Progenitor cell of endocrine pancreas (in vitro differentiated cells): ENCODE measurements at regions not wholly inside any gene's neighbourhood (a gene's known extent, or its start where the extent isn't known, plus 50 kb on each side); places are given as distances from the start of the nearest gene placed in this dataset.

Source experiments
- DNase-seq: peaks from one replicate; pipeline ENCODE4 v3.0.0; 2021; ENCODE audit warnings: low spot score; ENCODE audit not compliant: unreplicated experiment
- H3K27ac Mint-ChIP-seq: 2 replicates; pipeline ENCODE4 v1.8.0; 2021; ENCODE audit warnings: mild to moderate bottlenecking, moderate library complexity, mixed read lengths
- H3K27me3 Mint-ChIP-seq: 2 replicates; pipeline ENCODE4 v1.8.0; 2021; ENCODE audit warnings: mixed read lengths
- H3K36me3 Mint-ChIP-seq: 2 replicates; pipeline ENCODE4 v1.8.0; 2022; ENCODE audit warnings: mixed read lengths; ENCODE audit not compliant: insufficient read depth
- H3K4me1 Mint-ChIP-seq: 2 replicates; pipeline ENCODE4 v1.8.0; 2021; ENCODE audit warnings: low read depth, mixed read lengths
- H3K4me3 Mint-ChIP-seq: 2 replicates; pipeline ENCODE4 v1.8.0; 2021; ENCODE audit warnings: low read depth, mild to moderate bottlenecking, moderate library complexity, mixed read lengths
- H3K9me3 Mint-ChIP-seq: 2 replicates; pipeline ENCODE4 v1.8.0; 2021; ENCODE audit warnings: low read depth, mixed read lengths
- TF ChIP-seq, protein P1 (sequence below): fragments of 200-600 bp; sonication (generic); IDR thresholded peaks from one replicate; pipeline ENCODE4 v1.5.0; 2021; ENCODE audit warnings: antibody characterized with exemption, mild to moderate bottlenecking; ENCODE audit not compliant: unreplicated experiment

DNA sequence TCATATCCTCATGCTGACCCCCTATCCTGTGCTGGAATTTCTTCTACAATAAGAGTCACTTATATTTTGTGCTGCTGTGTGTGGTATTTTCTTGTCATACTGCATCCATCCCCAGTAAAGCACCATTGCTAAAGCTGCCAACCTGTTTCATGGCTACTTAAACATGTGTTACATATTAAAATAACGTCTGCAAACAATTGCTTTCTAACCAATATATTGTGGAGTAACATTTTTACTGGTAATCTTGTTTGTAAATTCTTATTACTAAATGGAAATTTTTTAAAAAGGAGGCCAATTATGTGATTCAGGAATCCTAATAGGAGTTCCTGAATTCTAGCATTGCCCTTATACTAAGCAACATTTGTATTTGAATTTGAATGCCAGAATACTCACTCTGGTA lies 160.3 kb upstream of the VEGFC start:
- no peak for DNase-seq
- H3K27ac Mint-ChIP-seq, result no peak overlapping the region
- TF ChIP-seq, protein P1, sequence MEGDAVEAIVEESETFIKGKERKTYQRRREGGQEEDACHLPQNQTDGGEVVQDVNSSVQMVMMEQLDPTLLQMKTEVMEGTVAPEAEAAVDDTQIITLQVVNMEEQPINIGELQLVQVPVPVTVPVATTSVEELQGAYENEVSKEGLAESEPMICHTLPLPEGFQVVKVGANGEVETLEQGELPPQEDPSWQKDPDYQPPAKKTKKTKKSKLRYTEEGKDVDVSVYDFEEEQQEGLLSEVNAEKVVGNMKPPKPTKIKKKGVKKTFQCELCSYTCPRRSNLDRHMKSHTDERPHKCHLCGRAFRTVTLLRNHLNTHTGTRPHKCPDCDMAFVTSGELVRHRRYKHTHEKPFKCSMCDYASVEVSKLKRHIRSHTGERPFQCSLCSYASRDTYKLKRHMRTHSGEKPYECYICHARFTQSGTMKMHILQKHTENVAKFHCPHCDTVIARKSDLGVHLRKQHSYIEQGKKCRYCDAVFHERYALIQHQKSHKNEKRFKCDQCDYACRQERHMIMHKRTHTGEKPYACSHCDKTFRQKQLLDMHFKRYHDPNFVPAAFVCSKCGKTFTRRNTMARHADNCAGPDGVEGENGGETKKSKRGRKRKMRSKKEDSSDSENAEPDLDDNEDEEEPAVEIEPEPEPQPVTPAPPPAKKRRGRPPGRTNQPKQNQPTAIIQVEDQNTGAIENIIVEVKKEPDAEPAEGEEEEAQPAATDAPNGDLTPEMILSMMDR, result no peak
- H3K36me3 Mint-ChIP-seq, result peaks cover 3% of the 10 kb centered on the region
- no peaks in the 10 kb centered on the region for H3K27me3 Mint-ChIP-seq
- H3K4me1 Mint-ChIP-seq, result peaks cover 19% of the 10 kb centered on the region
- no peak overlapping the region for H3K4me3 Mint-ChIP-seq
- peaks cover 18% of the 10 kb centered on the region for H3K9me3 Mint-ChIP-seq

DNA sequence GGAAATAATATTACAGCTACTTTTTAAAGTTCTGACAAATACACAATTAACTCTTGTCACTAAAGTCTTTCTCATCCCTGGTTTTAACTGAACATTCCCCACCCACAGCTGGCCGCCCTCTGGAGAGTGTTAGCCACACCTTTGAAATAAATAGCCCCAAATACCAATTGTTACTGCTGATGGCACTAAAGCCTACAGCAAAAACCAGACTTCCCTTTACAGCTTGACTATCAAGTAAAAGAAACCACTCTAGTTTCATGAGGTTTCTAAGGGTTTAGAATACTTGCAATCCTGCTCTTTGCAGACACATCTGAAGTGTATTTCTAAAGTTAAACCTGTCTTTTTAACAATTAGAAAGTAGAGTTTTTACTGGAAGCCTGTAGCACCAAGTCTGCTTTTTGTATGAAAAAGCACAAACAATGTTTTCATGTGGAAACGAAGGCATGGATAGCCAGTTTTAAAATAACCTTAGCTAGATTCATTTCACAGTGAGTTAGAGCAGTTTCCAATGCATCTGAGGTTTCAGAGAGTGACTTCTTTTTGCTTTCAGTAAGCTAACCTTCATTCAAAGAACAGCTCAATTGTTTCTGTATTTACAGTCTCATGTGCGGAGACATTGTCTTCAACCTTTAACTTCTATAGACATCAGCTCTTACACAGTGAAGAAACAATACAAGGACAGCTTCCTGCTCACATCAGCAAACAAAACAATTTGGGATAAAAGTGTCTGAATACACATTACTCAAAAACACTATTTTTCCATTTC lies 164.8 kb upstream of the VEGFC start:
- H3K9me3 Mint-ChIP-seq, result peaks cover 18% of the 10 kb centered on the region
- peaks cover 3% of the 10 kb centered on the region for H3K36me3 Mint-ChIP-seq
- TF ChIP-seq, protein P1, result no peak
- DNase-seq, result no peak
- no peak overlapping the region for H3K4me3 Mint-ChIP-seq
- H3K27me3 Mint-ChIP-seq, result no peaks in the 10 kb centered on the region
- H3K4me1 Mint-ChIP-seq, result no peaks in the 10 kb centered on the region
- H3K27ac Mint-ChIP-seq, result no peak overlapping the region

DNA sequence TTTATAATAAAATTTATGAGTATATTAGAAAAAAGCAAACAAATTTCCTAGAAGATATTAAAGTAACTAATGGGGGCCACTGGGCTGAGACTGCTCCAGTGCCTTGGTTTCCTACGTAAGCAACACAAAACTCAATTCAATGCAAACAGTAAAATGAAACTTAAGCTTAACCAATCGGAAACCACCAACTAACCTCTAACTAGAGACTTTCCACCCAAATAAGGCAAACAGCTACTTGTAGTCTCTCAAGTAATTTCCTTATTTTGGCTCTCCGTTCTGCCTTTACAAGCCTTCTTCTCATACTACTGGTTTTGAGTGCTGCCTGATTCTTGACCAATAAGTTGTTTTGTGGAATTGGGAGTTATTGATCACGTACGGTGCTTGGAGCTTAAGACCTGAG lies 167.3 kb upstream of the VEGFC start:
- TF ChIP-seq, protein P1, result no peak
- H3K9me3 Mint-ChIP-seq, result peaks cover 8% of the 10 kb centered on the region
- no peak overlapping the region for H3K27ac Mint-ChIP-seq
- no peak for DNase-seq
- H3K36me3 Mint-ChIP-seq, result peaks cover 2% of the 10 kb centered on the region
- H3K27me3 Mint-ChIP-seq, result no peaks in the 10 kb centered on the region
- no peak overlapping the region for H3K4me3 Mint-ChIP-seq
- no peaks in the 10 kb centered on the region for H3K4me1 Mint-ChIP-seq

DNA sequence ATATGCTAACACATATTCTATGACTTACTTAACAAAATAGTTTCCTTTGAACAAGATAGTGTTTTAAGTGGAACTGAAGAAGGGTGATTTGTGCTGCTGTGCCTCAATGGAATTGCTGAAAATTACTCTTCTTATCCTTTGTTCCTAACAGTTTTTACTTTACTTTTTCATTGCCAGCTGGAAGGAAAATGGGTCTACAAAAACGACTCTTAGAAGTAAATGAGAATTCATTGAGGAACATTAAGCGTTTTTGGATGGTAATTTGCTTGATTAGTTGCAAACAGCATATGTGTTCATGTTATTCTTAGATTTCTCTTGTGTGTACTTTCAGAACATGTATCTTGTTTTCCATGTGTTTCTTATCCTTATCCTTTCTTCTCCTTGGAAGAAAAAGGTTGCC lies 170.4 kb upstream of the VEGFC start:
- Mint-ChIP-seq H3K4me1 (no peaks in the 10 kb centered on the region), H3K4me3 (no peak overlapping the region), H3K27ac (no peak overlapping the region), H3K27me3 (no peaks in the 10 kb centered on the region), H3K9me3 (no peaks in the 10 kb centered on the region), H3K36me3 (no peaks in the 10 kb centered on the region)
- no peak for DNase-seq
- TF ChIP-seq, protein P1, result no peak

DNA sequence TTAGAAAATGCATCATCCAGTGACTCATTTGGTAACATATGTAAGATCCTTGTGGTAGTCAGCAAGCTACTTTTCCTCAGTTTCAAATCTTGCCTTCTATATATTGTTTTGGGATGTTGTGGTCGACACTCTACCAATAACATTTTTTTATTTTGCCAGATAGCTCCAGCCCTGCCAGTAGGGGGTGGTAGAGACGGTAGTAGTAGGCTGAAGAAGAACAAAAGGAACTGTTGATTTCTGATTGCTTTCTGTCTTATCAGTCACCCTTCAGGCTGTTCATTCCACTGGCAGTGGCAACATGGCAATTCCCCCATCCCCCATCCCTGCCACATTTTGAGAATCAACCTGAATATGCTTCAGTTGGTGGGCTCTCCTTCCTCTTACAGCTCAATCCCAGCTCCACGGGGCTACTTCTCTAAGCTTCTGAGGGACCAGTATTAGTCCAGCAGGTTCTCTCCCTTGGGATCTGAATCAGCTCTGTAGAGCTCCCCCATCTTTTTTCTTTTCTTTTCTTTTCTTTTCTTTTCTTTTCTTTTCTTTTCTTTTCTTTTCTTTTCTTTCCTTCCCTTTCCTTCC lies 171.5 kb upstream of the VEGFC start:
- no peak for DNase-seq
- Mint-ChIP-seq H3K4me3 (no peak overlapping the region), H3K36me3 (no peaks in the 10 kb centered on the region), H3K4me1 (no peaks in the 10 kb centered on the region), H3K9me3 (no peaks in the 10 kb centered on the region), H3K27me3 (no peaks in the 10 kb centered on the region), H3K27ac (no peak overlapping the region)
- TF ChIP-seq, protein P1, result no peak
